Activated CD4-positive, alpha-beta T cell treated with anti-CD3 and anti-CD28 coated beads, Interleukin-10, Interleukin-2, amounts not matched to agents 100 ng/mL and 50 ng/mL, durations not matched to agents 16 hours and 8 hours (primary cell): ENCODE measurements at regions not wholly inside any gene's neighbourhood (a gene's known extent, or its start where the extent isn't known, plus 50 kb on each side); places are given as distances from the start of the nearest gene placed in this dataset.

Source experiments
- DNase-seq: peaks from one replicate; pipeline ENCODE4 v3.0.0-alpha.2; 2020

DNA sequence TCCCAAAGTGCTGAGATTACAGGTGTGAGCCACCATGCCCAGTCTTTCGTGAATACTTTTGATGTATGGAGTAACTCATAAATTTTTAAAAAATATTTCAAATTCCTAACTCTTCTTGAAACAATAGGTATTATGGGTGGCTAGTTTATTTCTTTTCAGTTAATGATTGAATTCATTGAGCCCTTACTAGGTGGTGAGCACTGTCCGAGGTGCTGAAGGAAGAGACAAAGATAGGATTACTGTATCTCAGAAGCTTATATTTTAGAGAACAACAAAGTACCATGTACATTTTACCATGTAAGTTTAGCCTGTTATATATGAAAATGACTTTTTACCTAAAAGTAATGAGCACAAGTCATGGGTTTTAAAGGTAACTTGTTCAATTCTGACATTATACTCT is 418.3 kb downstream of the NPIPA7 start:
- no peak for DNase-seq

- no peak for DNase-seq
Observed at GRCh38 chr16:16798504-16798903, 419.6 kb downstream of the NPIPA7 start.

DNA sequence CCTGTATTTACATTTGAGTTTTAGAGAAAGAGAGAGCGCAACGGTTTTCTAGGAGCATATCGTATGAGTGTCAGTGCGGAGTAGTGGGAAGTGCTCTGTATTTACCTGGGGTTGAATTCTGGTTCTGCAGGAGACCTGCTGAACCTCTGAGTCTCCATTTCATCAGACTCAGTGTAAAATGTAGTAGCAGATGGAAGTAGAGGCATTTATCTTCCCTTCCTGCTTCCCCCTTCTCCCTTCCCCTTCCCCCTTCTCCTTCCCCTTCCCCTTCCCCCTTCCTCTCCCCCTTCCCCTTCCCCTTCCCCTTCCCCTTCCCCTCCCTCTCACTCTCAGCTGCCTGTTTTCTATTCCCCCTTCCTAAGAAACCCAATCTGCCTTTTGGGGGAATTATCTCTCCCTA is 426.9 kb downstream of the NPIPA7 start:
- no peak for DNase-seq

- DNase-seq, result no peak
Observed at GRCh38 chr16:16815641-16816040, 436.7 kb downstream of the NPIPA7 start.

- DNase-seq, result no peak
Observed at GRCh38 chr16:16817196-16817595, 438.3 kb downstream of the NPIPA7 start.

DNA sequence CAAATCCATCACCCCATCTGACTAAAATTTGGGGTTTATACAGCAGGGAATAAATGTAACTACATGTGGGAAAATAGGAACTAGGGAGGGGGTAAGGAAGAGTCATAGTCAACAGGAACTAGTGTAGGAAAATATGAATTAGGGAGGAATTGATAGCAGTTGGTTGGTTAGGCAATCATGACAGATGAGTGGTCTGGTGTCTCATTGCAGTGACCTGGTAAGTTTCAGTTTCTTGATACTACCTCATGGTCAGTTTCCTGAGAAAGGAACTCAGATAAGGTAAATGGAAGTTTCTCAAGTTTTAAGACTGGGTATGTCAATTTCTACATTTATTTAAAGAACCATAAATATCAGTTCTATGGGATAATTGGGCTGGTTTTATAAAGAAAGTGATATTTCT is 442.3 kb downstream of the NPIPA7 start:
- DNase-seq, result no peak

GRCh38 chr16:16828913-16829398 is 450.0 kb downstream of the NPIPA7 start:
- no peak for DNase-seq

GRCh38 chr16:16830401-16830800 is 451.5 kb downstream of the NPIPA7 start:
- DNase-seq, result no peak

DNA sequence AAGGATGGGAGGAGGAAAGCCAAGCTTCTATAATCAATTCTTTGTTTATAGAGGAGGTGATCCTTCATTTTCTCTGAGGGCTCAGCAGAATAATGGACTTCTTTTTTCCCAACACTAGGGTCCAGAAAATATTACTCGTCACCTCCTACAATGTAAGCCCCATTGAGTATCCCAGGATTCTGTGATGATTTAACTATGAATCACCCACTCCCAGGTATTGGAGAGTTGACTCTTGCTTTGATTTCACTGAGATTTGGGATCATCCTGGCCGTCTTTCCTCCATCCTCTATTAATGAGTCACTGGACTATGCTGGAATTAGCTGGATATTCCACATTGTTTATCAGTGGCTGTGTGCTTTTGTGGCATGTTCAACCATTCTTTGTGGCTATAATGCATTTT is 452.0 kb downstream of the NPIPA7 start:
- DNase-seq, result no peak

- no peak for DNase-seq
Observed at GRCh38 chr16:16833165-16833564, 454.2 kb downstream of the NPIPA7 start.

GRCh38 chr16:16850274-16850673 is 471.3 kb downstream of the NPIPA7 start:
- DNase-seq, result no peak

- no peak for DNase-seq
Observed at GRCh38 chr16:16857012-16857411, 478.1 kb downstream of the NPIPA7 start.

DNA sequence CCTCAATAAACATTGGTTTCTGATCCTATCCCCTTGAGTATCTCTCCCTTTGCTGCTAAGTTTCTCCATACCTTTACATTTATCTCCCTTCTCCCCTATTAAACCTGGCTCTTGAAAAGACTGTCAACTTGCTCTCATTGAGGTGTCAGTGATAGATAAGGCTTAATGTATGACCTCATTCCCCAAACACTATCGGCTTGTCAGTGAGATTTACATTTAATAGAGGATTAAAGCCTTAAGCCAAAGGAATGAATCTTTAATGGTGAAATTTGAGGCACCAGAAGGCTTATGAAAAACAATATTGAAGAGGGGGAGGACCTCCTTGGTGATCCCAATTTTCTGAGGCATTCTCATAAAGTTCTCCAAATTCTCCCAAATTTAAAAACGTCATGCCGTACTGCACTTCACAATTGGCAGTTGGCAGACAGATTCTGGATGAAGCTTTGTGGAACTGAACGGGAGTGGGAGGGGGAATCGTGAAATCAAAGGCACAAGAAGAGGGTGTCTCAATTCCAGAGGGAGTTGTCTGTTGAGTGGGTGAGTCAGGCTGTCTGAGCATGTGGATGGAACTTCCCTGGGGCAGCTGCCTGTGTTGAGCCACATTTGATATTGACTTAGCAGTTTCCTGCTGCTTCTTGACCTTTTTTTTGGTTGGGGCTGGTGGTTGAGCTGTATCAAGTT is 478.8 kb downstream of the NPIPA7 start:
- DNase-seq, result no peak

DNA sequence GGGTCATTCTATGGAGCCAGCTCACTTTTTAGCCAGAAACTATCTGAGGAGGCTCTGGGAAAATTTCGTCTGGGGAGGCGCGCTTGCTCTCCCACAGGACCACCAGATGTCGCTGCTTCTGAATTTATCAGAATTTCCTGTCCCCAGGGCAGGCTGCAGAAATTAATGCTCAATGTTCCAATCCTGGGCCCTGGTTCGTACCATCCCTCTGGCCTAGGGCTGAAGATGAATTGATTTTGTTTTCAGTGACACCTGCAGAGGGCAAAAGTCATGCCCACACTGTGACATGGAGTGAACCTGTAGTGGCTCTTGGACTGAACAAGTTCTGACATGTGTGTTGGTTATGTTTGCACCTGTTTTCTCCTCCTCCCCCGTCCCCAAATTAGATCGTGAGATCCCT is 482.6 kb downstream of the NPIPA7 start:
- DNase-seq, result peak; percentile 39

GRCh38 chr16:16863672-16864071 is 484.7 kb downstream of the NPIPA7 start:
- DNase-seq, result no peak

DNA sequence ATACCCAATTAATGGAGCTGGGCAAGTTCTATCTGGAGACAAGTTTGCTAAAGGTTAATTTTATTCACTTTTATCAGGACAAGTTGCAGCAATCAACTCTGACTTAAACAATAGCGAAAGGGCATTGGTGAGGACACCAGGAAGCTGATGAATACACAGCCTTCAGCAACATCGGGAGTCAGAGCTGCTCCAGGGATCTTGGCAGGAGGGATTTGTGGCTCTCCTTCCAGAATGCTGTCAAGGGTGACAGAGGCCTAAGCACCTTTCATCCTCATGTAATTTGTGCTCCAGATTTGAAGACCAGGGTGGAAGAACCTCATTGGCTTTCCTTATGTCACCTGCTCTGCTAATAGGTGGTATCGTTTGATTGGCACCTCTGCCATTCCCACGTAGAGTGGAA is 485.6 kb downstream of the NPIPA7 start:
- DNase-seq, result no peak

DNA sequence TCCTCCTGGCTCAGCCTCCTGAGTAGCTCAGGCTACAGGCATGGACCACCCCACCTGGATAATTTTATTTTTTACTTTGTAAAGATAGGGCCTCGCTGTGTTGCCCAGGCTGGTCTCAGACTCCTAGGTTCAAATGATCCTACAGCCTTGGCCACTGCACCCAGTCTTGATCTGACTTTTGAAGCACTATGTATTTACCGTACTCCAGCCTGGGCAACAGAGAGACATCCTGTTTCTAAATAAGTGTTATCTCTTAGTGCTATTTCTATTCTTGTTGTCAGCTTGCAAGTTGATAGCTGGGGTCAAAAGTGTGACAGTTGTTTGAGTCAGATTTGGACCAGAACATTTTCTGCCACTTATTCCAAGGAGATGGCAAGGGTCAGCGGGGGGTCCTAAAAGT is 486.4 kb downstream of the NPIPA7 start:
- no peak for DNase-seq

DNA sequence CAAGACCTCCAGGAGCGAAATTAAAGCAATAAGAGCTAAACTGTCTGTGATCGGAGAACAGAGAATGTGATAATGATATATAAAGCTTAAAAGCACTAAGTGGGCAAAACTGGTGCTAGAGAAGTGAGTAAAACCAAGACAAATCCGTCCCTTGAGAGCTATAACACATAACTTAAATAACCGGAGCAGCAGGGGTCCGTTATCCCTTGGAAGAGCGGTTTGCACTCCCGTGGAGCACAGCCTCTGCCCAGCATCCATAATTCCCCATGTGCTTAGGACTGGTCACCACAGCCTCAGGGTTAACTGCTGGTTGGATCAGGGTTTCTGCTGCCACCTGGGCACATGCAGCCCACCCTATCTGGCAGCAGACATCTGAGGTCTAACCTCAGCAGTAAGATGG is 489.0 kb downstream of the NPIPA7 start:
- no peak for DNase-seq

- no peak for DNase-seq
Observed at GRCh38 chr16:16868727-16869126, 489.8 kb downstream of the NPIPA7 start.

DNA sequence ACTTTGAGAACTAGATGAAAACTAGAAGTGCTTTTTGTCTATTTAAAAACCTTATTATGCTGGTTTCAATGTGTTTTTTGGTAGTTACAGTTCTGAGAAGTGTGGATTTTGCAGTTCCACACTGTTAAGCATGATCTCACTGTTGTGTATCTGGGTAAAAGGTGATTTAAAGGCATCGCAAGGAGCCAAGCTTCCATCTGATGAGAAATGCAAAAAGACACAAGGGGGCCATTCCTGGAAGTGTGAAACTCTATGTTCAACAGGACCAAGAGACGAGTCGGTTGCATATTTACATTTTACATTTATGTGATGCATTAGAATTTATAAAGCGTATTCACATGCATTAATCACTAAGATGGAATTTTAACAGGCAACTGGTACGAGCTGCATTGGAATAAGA is 490.8 kb downstream of the NPIPA7 start:
- DNase-seq, result no peak

GRCh38 chr16:16871196-16871595 is 492.3 kb downstream of the NPIPA7 start:
- DNase-seq, result no peak

- DNase-seq, result no peak
Observed at GRCh38 chr16:16877061-16877460, 498.1 kb downstream of the NPIPA7 start.

DNA sequence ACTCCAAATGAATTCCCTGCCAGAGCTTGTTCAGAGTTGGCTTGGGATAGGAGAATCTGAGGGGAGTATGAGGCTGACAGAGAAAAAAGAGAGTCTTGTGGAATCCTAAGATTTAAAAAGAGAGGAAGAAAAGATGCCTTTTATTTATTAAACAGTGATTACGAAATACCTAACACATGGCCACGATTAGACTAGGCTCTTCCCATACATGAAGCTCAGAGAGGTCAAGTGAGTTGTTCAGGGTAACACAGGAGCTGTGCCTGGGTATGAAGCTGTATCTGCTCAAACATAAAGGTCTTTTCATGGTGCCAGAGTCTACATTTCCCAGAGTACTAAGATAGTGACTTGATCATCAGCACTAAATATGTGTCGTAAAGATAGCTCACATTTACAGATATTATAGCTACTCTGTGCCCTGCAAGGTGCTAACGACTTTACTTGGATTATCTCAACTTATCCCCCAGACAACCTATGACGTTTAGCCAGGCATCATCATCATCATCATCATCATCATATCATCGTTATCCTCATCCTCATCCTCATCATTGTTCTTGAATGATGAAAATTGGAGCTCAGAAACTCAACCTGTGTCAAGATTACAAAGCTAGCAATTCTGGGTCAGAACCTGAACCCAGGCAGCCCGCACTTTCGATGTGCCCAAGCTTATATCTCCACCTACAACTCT is 500.8 kb downstream of the NPIPA7 start:
- no peak for DNase-seq

- no peak for DNase-seq
Observed at GRCh38 chr16:16881814-16882213, 502.9 kb downstream of the NPIPA7 start.

- no peak for DNase-seq
Observed at GRCh38 chr16:16882766-16883165, 503.8 kb downstream of the NPIPA7 start.
